GM21367 (cell line): ENCODE measurements at regions not wholly inside any gene's neighbourhood (a gene's known extent, or its start where the extent isn't known, plus 50 kb on each side); places are given as distances from the start of the nearest gene placed in this dataset.
"Not testable (repeated sequence)": the region's sequence is repeated elsewhere in the genome, so short reads cannot be mapped to it uniquely, and the experiment has no call there.

Source experiments
- ATAC-seq: cut with Tn5 transposase; IDR thresholded peaks from one replicate; pipeline ENCODE4 v1.9.1; 2021; ENCODE audit not compliant: unreplicated experiment

- no peak for ATAC-seq
Measured at GRCh38 chr4:26044524-26044923, 130.5 kb downstream of the SMIM20 start.

- ATAC-seq, result no peak
Measured at GRCh38 chr4:26044983-26045382, 131.0 kb downstream of the SMIM20 start.

- no peak for ATAC-seq
Measured at GRCh38 chr4:26047795-26048194, 133.8 kb downstream of the SMIM20 start.

- no peak for ATAC-seq
Measured at GRCh38 chr4:26048378-26048882, 134.4 kb downstream of the SMIM20 start.

GRCh38 chr4:26048950-26049349 is 134.9 kb downstream of the SMIM20 start:
- no peak for ATAC-seq

- ATAC-seq, result no peak
Measured at GRCh38 chr4:26049447-26049846, 135.4 kb downstream of the SMIM20 start.

GRCh38 chr4:26050212-26050643 is 136.2 kb downstream of the SMIM20 start:
- ATAC-seq, result no peak

GRCh38 chr4:26050671-26051070 is 136.7 kb downstream of the SMIM20 start:
- ATAC-seq, result no peak

- no peak for ATAC-seq
Measured at GRCh38 chr4:26051240-26051639, 137.2 kb downstream of the SMIM20 start.

GRCh38 chr4:26052663-26053541 is 138.9 kb downstream of the SMIM20 start:
- ATAC-seq, result no peak

- no peak for ATAC-seq
Measured at GRCh38 chr4:26053761-26054160, 139.7 kb downstream of the SMIM20 start.

GRCh38 chr4:26055855-26056254 is 141.8 kb downstream of the SMIM20 start:
- no peak for ATAC-seq

- no peak for ATAC-seq
Measured at GRCh38 chr4:26056406-26056805, 142.4 kb downstream of the SMIM20 start.

GRCh38 chr4:26057839-26058238 is 143.8 kb downstream of the SMIM20 start:
- not testable (repeated sequence) for ATAC-seq

- peak; percentile 78 for ATAC-seq
Measured at GRCh38 chr4:26058537-26058936, 144.5 kb downstream of the SMIM20 start.

GRCh38 chr4:26059391-26060154 is 145.6 kb downstream of the SMIM20 start:
- ATAC-seq, result no peak

- ATAC-seq, result no peak
Measured at GRCh38 chr4:26060286-26060685, 146.3 kb downstream of the SMIM20 start.

GRCh38 chr4:26061248-26061986 is 147.4 kb downstream of the SMIM20 start:
- no peak for ATAC-seq

GRCh38 chr4:26062215-26062614 is 148.2 kb downstream of the SMIM20 start:
- ATAC-seq, result no peak

- ATAC-seq, result not testable (repeated sequence)
Measured at GRCh38 chr4:26064009-26064408, 150.0 kb downstream of the SMIM20 start.

GRCh38 chr4:26065833-26066232 is 151.8 kb downstream of the SMIM20 start:
- no peak for ATAC-seq
